ENCODE measurements at regions not wholly inside any gene's neighbourhood (a gene's known extent, or its start where the extent isn't known, plus 50 kb on each side); places are given as distances from the start of the nearest gene placed in this dataset.

- TF ChIP-seq CTCF (IDR thresholded peaks at IDR 0.05; ENCODE audit: insufficient read depth, low read depth, low read length), result no peak
- DNase-seq (ENCODE audit: low read depth), result no peak
- H3K4me3 ChIP-seq (ENCODE audit: low read depth, low read length), result no peak overlapping the region
Measured at GRCh38 chr13:74645586-74645985, 511.4 kb upstream of the KLF12 start.

- H3K4me3 ChIP-seq (ENCODE audit: low read depth, low read length), result no peak overlapping the region
- DNase-seq (ENCODE audit: low read depth), result peak; percentile 11
- TF ChIP-seq CTCF (IDR thresholded peaks at IDR 0.05; ENCODE audit: insufficient read depth, low read depth, low read length), result no peak
Measured at GRCh38 chr13:74644229-74644628, 510.0 kb upstream of the KLF12 start.

DNA sequence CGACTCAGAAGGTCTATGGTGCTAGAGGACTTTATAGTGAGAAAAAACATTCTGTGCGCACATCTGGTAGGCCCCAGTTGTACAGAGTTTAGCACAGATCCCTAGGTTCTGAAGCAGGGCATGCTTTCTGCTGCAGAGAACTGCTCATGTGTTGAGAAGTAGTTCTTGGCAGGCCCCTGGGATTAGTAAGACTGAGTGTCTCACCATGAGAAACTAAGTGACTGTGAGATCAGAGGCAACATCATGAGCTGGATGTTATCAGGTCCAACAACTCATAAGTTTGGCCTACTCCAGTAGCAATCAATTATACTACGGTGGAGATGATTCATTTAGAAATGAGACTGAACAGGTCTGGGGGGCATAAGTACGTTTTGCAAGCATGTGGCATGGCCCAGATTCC lies 507.4 kb upstream of the KLF12 start:
- DNase-seq (ENCODE audit: low read depth), result no peak
- no peak overlapping the region for H3K4me3 ChIP-seq (ENCODE audit: low read depth, low read length)
- TF ChIP-seq CTCF (IDR thresholded peaks at IDR 0.05; ENCODE audit: insufficient read depth, low read depth, low read length), result no peak

- no peak for DNase-seq (ENCODE audit: low read depth)
- TF ChIP-seq CTCF (IDR thresholded peaks at IDR 0.05; ENCODE audit: insufficient read depth, low read depth, low read length), result no peak
Measured at GRCh38 chr13:74633734-74634133, 499.5 kb upstream of the KLF12 start.

DNA sequence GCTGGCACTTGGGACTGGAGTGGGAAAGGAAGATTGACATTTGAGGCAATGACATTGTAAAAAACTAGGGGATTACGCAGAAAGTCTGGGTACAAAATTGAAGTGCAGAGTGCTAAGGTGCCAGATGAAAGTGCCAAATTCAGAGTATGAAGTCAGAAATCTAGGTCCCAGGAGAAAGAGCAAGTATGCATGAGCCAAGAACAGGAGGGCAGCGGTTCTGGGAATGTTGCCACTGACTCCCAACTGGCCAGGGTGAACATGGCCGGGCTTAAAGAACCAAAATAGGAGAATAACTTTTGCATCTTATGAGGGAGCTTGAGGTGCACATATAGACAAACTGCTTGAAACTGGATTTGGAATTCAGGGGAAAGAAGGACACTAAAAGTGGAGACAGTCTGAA lies 495.8 kb upstream of the KLF12 start:
- no peak for TF ChIP-seq CTCF (IDR thresholded peaks at IDR 0.05; ENCODE audit: insufficient read depth, low read depth, low read length)
- no peak for DNase-seq (ENCODE audit: low read depth)
- no peak overlapping the region for H3K4me3 ChIP-seq (ENCODE audit: low read depth, low read length)

More at GRCh38 chr13:74633734-74634133, 499.5 kb upstream of the KLF12 start:
- no peak overlapping the region for H3K4me3 ChIP-seq (ENCODE audit: low read depth, low read length)

DNA sequence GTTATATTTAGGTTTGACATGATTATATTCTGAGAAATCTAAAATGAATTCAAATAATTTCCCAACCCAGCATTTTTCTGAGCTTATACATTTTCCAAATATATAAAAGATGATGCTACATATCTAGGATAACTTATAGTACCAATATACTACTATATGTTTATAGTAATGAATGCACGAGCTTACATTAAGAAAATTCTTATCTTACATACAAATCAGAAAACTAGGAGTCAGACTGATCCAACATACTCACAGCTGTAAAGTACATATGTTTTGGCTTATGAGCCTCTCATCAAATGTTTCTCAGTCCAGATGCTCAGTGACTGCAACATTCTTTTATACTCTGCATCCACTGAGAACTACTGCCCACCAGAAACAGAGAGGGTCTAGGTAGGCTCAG lies 491.3 kb upstream of the KLF12 start:
- no peak overlapping the region for H3K4me3 ChIP-seq (ENCODE audit: low read depth, low read length)
- TF ChIP-seq CTCF (IDR thresholded peaks at IDR 0.05; ENCODE audit: insufficient read depth, low read depth, low read length), result no peak
- no peak for DNase-seq (ENCODE audit: low read depth)

DNA sequence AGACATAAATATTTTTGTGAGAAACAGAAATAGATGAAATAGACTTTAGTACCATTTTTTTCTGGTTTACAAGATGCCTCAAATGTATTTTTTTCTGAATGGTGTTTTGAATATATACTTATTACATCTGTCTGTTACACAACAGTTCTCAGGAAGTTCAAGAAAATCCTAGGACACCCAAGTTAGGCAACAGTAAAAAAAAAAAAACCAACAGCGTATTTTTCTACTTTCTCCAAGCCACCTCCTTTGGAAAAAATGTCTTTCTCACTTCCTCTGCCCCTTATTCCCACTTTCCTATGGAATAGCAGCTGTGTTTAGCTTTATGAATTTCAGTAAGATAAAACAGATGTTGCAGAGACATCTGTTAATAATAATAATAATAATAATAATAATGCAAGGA lies 489.6 kb upstream of the KLF12 start:
- DNase-seq (ENCODE audit: low read depth), result no peak
- no peak for TF ChIP-seq CTCF (IDR thresholded peaks at IDR 0.05; ENCODE audit: insufficient read depth, low read depth, low read length)
- H3K4me3 ChIP-seq (ENCODE audit: low read depth, low read length), result no peak overlapping the region

Data from fibroblast of villous mesenchyme (primary cell).